ENCODE measurements at regions not wholly inside any gene's neighbourhood (a gene's known extent, or its start where the extent isn't known, plus 50 kb on each side); places are given as distances from the start of the nearest gene placed in this dataset.

GRCh38 chr7:13790611-13791010 is 198.9 kb downstream of the ETV1 start:
- no peak for TF ChIP-seq ZNF8 (CRISPR knock-in tag; IDR thresholded peaks at IDR 0.05)
- no peak for TF ChIP-seq CSRNP3 (CRISPR knock-in tag; IDR thresholded peaks at IDR 0.05)
- TF ChIP-seq TOX (CRISPR knock-in tag; IDR thresholded peaks at IDR 0.05; ENCODE audit: borderline replicate concordance): no peak
- no peak for TF ChIP-seq RARB (CRISPR knock-in tag; IDR thresholded peaks at IDR 0.05)
- no peak for TF ChIP-seq ZFP3 (CRISPR knock-in tag; IDR thresholded peaks at IDR 0.05)
- no peak for TF ChIP-seq ZFP30 (CRISPR knock-in tag; IDR thresholded peaks at IDR 0.05)
- TF ChIP-seq TCF4 (CRISPR knock-in tag; IDR thresholded peaks at IDR 0.05; ENCODE audit: borderline replicate concordance): no peak
- TF ChIP-seq ESRRG (CRISPR knock-in tag; IDR thresholded peaks at IDR 0.05): no peak
- no peak for TF ChIP-seq ZC3H10 (CRISPR knock-in tag; IDR thresholded peaks at IDR 0.05)
- no peak for TF ChIP-seq SNAI2 (CRISPR knock-in tag; IDR thresholded peaks at IDR 0.05)
- TF ChIP-seq GLIS3 (CRISPR knock-in tag; IDR thresholded peaks at IDR 0.05): no peak
- no peak for TF ChIP-seq PATZ1 (CRISPR knock-in tag; IDR thresholded peaks at IDR 0.05; ENCODE audit: borderline replicate concordance)
- no peak for TF ChIP-seq PPARA (CRISPR knock-in tag; IDR thresholded peaks at IDR 0.05; ENCODE audit: borderline replicate concordance)
- no peak for TF ChIP-seq ZNF70 (CRISPR knock-in tag; IDR thresholded peaks at IDR 0.05)
- ATAC-seq: no peak

GRCh38 chr7:13792208-13792607 is 197.3 kb downstream of the ETV1 start:
- TF ChIP-seq PATZ1 (CRISPR knock-in tag; IDR thresholded peaks at IDR 0.05; ENCODE audit: borderline replicate concordance) (no peak), TOX (CRISPR knock-in tag; IDR thresholded peaks at IDR 0.05; ENCODE audit: borderline replicate concordance) (no peak), SNAI2 (CRISPR knock-in tag; IDR thresholded peaks at IDR 0.05) (no peak), ZFP30 (CRISPR knock-in tag; IDR thresholded peaks at IDR 0.05) (no peak), TCF4 (CRISPR knock-in tag; IDR thresholded peaks at IDR 0.05; ENCODE audit: borderline replicate concordance) (no peak), OSR1 (CRISPR knock-in tag; IDR thresholded peaks at IDR 0.05) (no peak), BACH2 (CRISPR knock-in tag; IDR thresholded peaks at IDR 0.05; ENCODE audit: borderline replicate concordance) (no peak), ZNF565 (CRISPR knock-in tag; conservative IDR thresholded peaks at IDR 0.05; ENCODE audit: low read depth) (no peak), TSHZ2 (CRISPR knock-in tag; IDR thresholded peaks at IDR 0.05) (no peak)
- ATAC-seq: no peak

GRCh38 chr7:13793926-13794325 is 195.5 kb downstream of the ETV1 start:
- TF ChIP-seq ZC3H10 (CRISPR knock-in tag; IDR thresholded peaks at IDR 0.05) (no peak), RARB (CRISPR knock-in tag; IDR thresholded peaks at IDR 0.05) (no peak), ZNF8 (CRISPR knock-in tag; IDR thresholded peaks at IDR 0.05) (no peak), CREB5 (CRISPR knock-in tag; IDR thresholded peaks at IDR 0.05; ENCODE audit: low read depth) (no peak), BACH2 (CRISPR knock-in tag; IDR thresholded peaks at IDR 0.05; ENCODE audit: borderline replicate concordance) (no peak), ZNF565 (CRISPR knock-in tag; conservative IDR thresholded peaks at IDR 0.05; ENCODE audit: low read depth) (no peak), GLIS3 (CRISPR knock-in tag; IDR thresholded peaks at IDR 0.05) (no peak), POU6F1 (CRISPR knock-in tag; IDR thresholded peaks at IDR 0.05; ENCODE audit: borderline replicate concordance, low read depth) (no peak)
- ATAC-seq: no peak

All from SK-N-SH treated with all-trans-retinoic acid at 6 μM for 48 hours (cell line).